ENCODE measurements at regions not wholly inside any gene's neighbourhood (a gene's known extent, or its start where the extent isn't known, plus 50 kb on each side); places are given as distances from the start of the nearest gene placed in this dataset.
"Not testable (repeated sequence)": the region's sequence is repeated elsewhere in the genome, so short reads cannot be mapped to it uniquely, and the experiment has no call there.

DNA sequence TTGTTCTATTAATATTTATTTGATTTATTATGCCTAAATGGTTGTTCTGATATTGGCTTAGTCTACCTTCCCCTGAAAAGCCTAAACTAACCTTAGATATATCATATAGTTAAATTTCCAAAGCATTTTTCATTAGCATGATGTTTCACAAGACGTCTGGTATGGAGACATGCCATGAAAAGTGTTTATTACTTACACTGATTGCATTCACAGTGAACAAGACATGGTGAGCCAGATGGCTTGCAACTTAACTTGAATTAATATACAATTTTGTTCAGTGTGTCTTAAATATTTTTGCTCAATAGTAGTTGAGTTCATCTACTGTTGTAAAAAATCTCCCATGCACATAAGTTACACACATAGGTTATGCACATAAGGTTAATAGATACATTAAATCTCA is 758.4 kb downstream of the NSUN3 start:
- Histone ChIP-seq H3K9me3 (ENCODE audit: low read length) (no peaks in the 10 kb centered on the region), H3K36me3 (ENCODE audit: insufficient read depth, low read length) (no peaks in the 10 kb centered on the region), H3K9ac (ENCODE audit: low read length) (no peak overlapping the region), H3K27ac (ENCODE audit: low read length) (no peak overlapping the region), H3K9me2 (ENCODE audit: insufficient read depth, low read length) (no peaks in the 10 kb centered on the region), H3F3A (ENCODE audit: insufficient read depth, low read length, poor library complexity, severe bottlenecking) (no peaks in the 10 kb centered on the region), H3K4me2 (ENCODE audit: low read length) (no peak overlapping the region), H3K4me3 (ENCODE audit: low read length) (no peak overlapping the region), H2AFZ (ENCODE audit: low read depth, low read length) (no peak overlapping the region), H3K27me3 (ENCODE audit: insufficient read depth, low read depth, low read length) (no peaks in the 10 kb centered on the region), H4K20me1 (ENCODE audit: insufficient read depth) (no peaks in the 10 kb centered on the region), H3K79me2 (replicated peaks; ENCODE audit: insufficient read depth, low read length) (no peaks in the 10 kb centered on the region)
- TF ChIP-seq, protein P1, sequence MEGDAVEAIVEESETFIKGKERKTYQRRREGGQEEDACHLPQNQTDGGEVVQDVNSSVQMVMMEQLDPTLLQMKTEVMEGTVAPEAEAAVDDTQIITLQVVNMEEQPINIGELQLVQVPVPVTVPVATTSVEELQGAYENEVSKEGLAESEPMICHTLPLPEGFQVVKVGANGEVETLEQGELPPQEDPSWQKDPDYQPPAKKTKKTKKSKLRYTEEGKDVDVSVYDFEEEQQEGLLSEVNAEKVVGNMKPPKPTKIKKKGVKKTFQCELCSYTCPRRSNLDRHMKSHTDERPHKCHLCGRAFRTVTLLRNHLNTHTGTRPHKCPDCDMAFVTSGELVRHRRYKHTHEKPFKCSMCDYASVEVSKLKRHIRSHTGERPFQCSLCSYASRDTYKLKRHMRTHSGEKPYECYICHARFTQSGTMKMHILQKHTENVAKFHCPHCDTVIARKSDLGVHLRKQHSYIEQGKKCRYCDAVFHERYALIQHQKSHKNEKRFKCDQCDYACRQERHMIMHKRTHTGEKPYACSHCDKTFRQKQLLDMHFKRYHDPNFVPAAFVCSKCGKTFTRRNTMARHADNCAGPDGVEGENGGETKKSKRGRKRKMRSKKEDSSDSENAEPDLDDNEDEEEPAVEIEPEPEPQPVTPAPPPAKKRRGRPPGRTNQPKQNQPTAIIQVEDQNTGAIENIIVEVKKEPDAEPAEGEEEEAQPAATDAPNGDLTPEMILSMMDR (IDR thresholded peaks at IDR 0.05; ENCODE audit: poor library complexity, severe bottlenecking) = no peak
- no peak for TF ChIP-seq TAF1 (IDR thresholded peaks at IDR 0.05; ENCODE audit: low read depth)
- no peak for TF ChIP-seq RAD21 (conservative IDR thresholded peaks at IDR 0.05)
- no peak for TF ChIP-seq SMC3 (conservative IDR thresholded peaks at IDR 0.05; ENCODE audit: poor library complexity)
- no peak for TF ChIP-seq EZH2 (IDR thresholded peaks at IDR 0.05; ENCODE audit: borderline replicate concordance, insufficient read depth, low read length, poor library complexity, severe bottlenecking)
- TF ChIP-seq, protein P2, sequence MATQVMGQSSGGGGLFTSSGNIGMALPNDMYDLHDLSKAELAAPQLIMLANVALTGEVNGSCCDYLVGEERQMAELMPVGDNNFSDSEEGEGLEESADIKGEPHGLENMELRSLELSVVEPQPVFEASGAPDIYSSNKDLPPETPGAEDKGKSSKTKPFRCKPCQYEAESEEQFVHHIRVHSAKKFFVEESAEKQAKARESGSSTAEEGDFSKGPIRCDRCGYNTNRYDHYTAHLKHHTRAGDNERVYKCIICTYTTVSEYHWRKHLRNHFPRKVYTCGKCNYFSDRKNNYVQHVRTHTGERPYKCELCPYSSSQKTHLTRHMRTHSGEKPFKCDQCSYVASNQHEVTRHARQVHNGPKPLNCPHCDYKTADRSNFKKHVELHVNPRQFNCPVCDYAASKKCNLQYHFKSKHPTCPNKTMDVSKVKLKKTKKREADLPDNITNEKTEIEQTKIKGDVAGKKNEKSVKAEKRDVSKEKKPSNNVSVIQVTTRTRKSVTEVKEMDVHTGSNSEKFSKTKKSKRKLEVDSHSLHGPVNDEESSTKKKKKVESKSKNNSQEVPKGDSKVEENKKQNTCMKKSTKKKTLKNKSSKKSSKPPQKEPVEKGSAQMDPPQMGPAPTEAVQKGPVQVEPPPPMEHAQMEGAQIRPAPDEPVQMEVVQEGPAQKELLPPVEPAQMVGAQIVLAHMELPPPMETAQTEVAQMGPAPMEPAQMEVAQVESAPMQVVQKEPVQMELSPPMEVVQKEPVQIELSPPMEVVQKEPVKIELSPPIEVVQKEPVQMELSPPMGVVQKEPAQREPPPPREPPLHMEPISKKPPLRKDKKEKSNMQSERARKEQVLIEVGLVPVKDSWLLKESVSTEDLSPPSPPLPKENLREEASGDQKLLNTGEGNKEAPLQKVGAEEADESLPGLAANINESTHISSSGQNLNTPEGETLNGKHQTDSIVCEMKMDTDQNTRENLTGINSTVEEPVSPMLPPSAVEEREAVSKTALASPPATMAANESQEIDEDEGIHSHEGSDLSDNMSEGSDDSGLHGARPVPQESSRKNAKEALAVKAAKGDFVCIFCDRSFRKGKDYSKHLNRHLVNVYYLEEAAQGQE (IDR thresholded peaks at IDR 0.05; ENCODE audit: borderline replicate concordance) = no peak
- TF ChIP-seq POLR2AphosphoS5 (IDR thresholded peaks at IDR 0.05) = no peak
- no peak for TF ChIP-seq EP300 (conservative IDR thresholded peaks at IDR 0.05; ENCODE audit: poor library complexity, severe bottlenecking)
- no peak for TF ChIP-seq MXI1 (conservative IDR thresholded peaks at IDR 0.05; ENCODE audit: poor library complexity, severe bottlenecking)

DNA sequence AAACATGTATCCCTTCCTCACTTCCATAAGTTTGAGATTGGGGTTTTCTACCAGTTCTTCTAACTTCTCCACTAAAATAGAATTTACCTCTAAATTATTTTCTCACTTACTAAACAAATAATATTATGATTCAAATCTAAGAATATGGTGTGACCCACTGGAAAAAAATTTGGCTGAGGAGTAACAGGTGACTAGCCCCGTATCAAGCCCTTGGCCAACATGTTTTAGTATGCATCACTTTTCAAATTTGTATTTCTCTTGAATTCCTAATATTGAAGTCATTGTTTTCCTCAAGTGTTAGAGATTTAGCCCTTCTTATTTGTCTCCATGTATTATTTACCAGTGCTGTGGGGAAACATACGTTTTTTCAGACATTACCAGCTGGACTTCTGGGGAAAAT is 759.4 kb downstream of the NSUN3 start:
- no peak overlapping the region for H3K27ac ChIP-seq (ENCODE audit: low read length)
- no peaks in the 10 kb centered on the region for H3F3A ChIP-seq (ENCODE audit: insufficient read depth, low read length, poor library complexity, severe bottlenecking)
- no peak overlapping the region for H3K4me3 ChIP-seq (ENCODE audit: low read length)
- no peak overlapping the region for H3K9ac ChIP-seq (ENCODE audit: low read length)
- no peaks in the 10 kb centered on the region for H3K79me2 ChIP-seq (replicated peaks; ENCODE audit: insufficient read depth, low read length)
- no peaks in the 10 kb centered on the region for H3K9me3 ChIP-seq (ENCODE audit: low read length)
- H3K4me2 ChIP-seq (ENCODE audit: low read length) = no peak overlapping the region
- no peak for TF ChIP-seq RAD21 (conservative IDR thresholded peaks at IDR 0.05)
- TF ChIP-seq MXI1 (conservative IDR thresholded peaks at IDR 0.05; ENCODE audit: poor library complexity, severe bottlenecking) = no peak
- TF ChIP-seq POLR2AphosphoS5 (IDR thresholded peaks at IDR 0.05) = no peak
- no peak for TF ChIP-seq EZH2 (IDR thresholded peaks at IDR 0.05; ENCODE audit: borderline replicate concordance, insufficient read depth, low read length, poor library complexity, severe bottlenecking)
- TF ChIP-seq TAF1 (IDR thresholded peaks at IDR 0.05; ENCODE audit: low read depth) = no peak
- no peak overlapping the region for H2AFZ ChIP-seq (ENCODE audit: low read depth, low read length)
- H4K20me1 ChIP-seq (ENCODE audit: insufficient read depth) = no peaks in the 10 kb centered on the region
- no peaks in the 10 kb centered on the region for H3K36me3 ChIP-seq (ENCODE audit: insufficient read depth, low read length)
- H3K9me2 ChIP-seq (ENCODE audit: insufficient read depth, low read length) = no peaks in the 10 kb centered on the region
- H3K27me3 ChIP-seq (ENCODE audit: insufficient read depth, low read depth, low read length) = no peaks in the 10 kb centered on the region

DNA sequence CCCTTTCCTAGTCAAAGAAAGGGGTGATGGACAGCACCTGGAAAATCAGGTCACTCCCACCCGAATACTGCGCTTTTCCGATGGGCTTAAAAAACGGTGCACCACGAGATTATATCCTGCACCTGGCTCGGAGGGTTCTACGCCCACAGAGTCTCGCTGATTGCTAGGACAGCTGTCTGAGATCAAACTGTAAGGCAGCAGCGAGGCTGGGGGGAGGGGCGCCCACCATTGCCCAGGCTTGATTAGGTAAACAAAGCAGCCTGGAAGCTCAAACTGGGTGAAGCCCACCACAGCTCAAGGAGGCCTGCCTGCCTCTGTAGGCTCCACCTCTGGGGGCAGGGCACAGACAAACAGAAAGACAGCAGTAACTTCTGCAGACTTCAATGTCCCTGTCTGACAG is 783.4 kb downstream of the NSUN3 start:
- not testable (repeated sequence) for H3K9ac ChIP-seq (ENCODE audit: low read length); H3K27ac ChIP-seq (ENCODE audit: low read length); H3K9me2 ChIP-seq (ENCODE audit: insufficient read depth, low read length); H3K36me3 ChIP-seq (ENCODE audit: insufficient read depth, low read length); H4K20me1 ChIP-seq (ENCODE audit: insufficient read depth); H3K4me3 ChIP-seq (ENCODE audit: low read length); H3F3A ChIP-seq (ENCODE audit: insufficient read depth, low read length, poor library complexity, severe bottlenecking); H3K4me2 ChIP-seq (ENCODE audit: low read length); H3K27me3 ChIP-seq (ENCODE audit: insufficient read depth, low read depth, low read length); H3K79me2 ChIP-seq (replicated peaks; ENCODE audit: insufficient read depth, low read length); H3K9me3 ChIP-seq (ENCODE audit: low read length); H2AFZ ChIP-seq (ENCODE audit: low read depth, low read length)
